ENCODE measurements at regions not wholly inside any gene's neighbourhood (a gene's known extent, or its start where the extent isn't known, plus 50 kb on each side); places are given as distances from the start of the nearest gene placed in this dataset.
"Not testable (repeated sequence)": the region's sequence is repeated elsewhere in the genome, so short reads cannot be mapped to it uniquely, and the experiment has no call there.

DNA sequence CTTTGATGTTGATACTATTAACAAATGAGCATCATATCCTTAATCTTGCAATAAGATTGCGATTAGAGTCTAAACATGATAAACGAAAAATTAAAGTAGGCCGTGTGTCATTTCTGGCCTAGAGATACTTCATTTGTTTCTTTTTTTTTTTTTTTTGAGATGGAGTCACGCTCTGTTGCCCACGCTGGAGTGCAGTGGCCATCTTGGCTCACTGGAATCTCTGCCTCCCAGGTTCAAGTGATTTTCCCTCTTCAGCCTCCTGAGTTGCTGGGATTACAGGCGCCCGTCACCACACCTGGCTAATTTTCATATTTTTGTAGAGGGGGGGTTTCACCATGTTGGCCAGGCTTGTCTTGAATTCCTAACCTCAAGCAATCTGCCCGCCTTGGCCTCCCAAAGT, 446.9 kb downstream of the PCNX1 start:
- H3K9me3 ChIP-seq (ENCODE audit: control insufficient read depth, low read length), result no peaks in the 10 kb centered on the region
- no peak for DNase-seq (ENCODE audit: low read depth)

GRCh38 chr14:71354801-71355200, 447.5 kb downstream of the PCNX1 start:
- Histone ChIP-seq H3K9me3 (ENCODE audit: control insufficient read depth, low read length) (no peaks in the 10 kb centered on the region), H3K36me3 (ENCODE audit: control insufficient read depth, insufficient read depth, low read length, severe bottlenecking) (no peaks in the 10 kb centered on the region), H3K4me3 (ENCODE audit: low read length) (peak overlapping the region; percentile 13), H3K9ac (ENCODE audit: low read length) (peak overlapping the region; percentile 62), H3K27me3 (replicated peaks; ENCODE audit: control insufficient read depth, insufficient read depth, low read length) (no peaks in the 10 kb centered on the region), H3K4me1 (ENCODE audit: control insufficient read depth, insufficient read depth, low read length) (peaks cover 20% of the 10 kb centered on the region)
- DNase-seq (ENCODE audit: low read depth), result no peak

More for the DNA sequence above, 446.9 kb downstream of the PCNX1 start:
- Histone ChIP-seq H3K27me3 (replicated peaks; ENCODE audit: control insufficient read depth, insufficient read depth, low read length) (no peaks in the 10 kb centered on the region), H3K4me1 (ENCODE audit: control insufficient read depth, insufficient read depth, low read length) (peaks cover 20% of the 10 kb centered on the region), H3K36me3 (ENCODE audit: control insufficient read depth, insufficient read depth, low read length, severe bottlenecking) (no peaks in the 10 kb centered on the region), H3K4me3 (ENCODE audit: low read length) (no peak overlapping the region), H3K9ac (ENCODE audit: low read length) (no peak overlapping the region)

DNA sequence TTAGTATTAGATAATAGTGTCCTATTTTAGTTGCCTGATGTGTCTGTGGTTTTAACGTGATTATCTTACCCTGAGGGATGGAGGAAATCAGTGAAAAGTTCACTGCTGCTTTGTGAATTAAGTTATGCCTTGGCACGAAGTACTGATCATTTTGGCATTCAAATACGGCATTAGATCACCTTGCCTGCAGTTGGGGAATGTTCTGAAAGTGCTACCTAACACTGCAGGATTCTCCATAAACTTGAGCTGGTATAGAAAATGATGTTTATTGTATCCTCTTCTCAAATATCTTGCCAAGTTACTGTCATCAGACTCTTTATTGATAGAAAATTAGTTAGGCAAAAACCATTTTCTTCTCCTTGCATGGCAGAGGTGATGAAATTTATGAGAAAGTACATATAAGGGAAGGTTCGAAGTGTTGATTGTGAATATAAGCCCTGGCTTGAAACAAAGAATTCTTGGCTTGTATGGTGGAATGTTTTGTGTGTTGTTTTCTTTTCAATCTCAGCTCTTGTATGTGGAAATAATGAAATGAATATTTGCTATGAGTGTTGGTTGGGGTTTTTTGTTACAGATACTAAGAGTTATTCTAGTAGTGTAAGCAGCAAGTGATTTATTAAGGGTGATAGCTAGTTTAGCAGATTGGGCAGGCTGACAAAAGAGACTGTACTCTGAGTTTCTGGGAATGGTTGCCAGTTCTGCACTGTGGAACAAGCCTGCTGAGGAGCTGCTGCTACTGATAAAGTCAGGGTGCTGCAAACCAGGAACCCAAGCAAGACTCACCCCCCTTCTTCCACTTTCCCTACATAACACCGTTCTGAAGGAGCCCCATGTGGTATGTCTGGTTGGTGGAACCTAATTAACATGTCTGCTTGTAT, 448.3 kb downstream of the PCNX1 start:
- DNase-seq (ENCODE audit: low read depth), result peak; percentile 88
- Histone ChIP-seq H3K4me1 (ENCODE audit: control insufficient read depth, insufficient read depth, low read length) (peaks cover 20% of the 10 kb centered on the region), H3K36me3 (ENCODE audit: control insufficient read depth, insufficient read depth, low read length, severe bottlenecking) (no peaks in the 10 kb centered on the region), H3K9ac (ENCODE audit: low read length) (peak overlapping the region; percentile 65), H3K4me3 (ENCODE audit: low read length) (peak overlapping the region; percentile 57), H3K27me3 (replicated peaks; ENCODE audit: control insufficient read depth, insufficient read depth, low read length) (no peaks in the 10 kb centered on the region), H3K9me3 (ENCODE audit: control insufficient read depth, low read length) (no peaks in the 10 kb centered on the region)

DNA sequence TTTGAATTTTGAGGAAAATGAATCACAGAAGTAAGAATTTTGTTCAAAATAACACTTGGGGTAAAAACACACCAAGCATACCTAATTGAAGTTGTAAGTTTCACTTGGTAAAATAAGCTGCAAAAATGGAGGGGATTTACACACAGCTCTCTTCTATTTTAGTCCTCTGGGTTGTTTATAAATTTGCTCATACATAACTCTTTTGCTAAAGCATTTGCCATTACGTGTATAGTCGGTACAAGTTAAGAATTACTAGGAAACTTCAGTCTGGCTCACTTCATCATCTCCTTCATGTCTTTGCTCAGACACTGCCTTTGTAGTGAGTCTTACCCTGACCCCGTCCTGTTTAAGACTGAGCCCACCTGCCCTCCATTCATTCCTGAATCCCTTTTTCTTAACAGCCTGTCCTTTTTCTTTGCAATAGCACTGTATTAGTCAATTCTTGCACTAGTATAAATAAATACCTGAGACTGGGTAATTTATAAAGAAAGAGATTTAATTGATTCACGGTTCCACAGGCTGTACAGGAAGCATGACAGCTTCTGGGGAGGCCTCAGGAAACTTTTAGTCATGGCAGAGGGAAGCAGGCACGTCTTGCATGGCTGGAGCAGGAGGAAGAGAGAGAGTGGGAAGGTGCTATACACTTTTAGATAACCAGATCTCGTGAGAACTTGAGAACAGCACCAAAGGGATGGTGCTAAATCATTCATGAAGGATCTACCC, 451.1 kb downstream of the PCNX1 start:
- no peak overlapping the region for H3K4me3 ChIP-seq (ENCODE audit: low read length)
- H3K4me1 ChIP-seq (ENCODE audit: control insufficient read depth, insufficient read depth, low read length), result peaks cover 27% of the 10 kb centered on the region
- no peaks in the 10 kb centered on the region for H3K9me3 ChIP-seq (ENCODE audit: control insufficient read depth, low read length)
- DNase-seq (ENCODE audit: low read depth), result no peak
- H3K27me3 ChIP-seq (replicated peaks; ENCODE audit: control insufficient read depth, insufficient read depth, low read length), result no peaks in the 10 kb centered on the region
- no peak overlapping the region for H3K9ac ChIP-seq (ENCODE audit: low read length)
- no peaks in the 10 kb centered on the region for H3K36me3 ChIP-seq (ENCODE audit: control insufficient read depth, insufficient read depth, low read length, severe bottlenecking)

DNA sequence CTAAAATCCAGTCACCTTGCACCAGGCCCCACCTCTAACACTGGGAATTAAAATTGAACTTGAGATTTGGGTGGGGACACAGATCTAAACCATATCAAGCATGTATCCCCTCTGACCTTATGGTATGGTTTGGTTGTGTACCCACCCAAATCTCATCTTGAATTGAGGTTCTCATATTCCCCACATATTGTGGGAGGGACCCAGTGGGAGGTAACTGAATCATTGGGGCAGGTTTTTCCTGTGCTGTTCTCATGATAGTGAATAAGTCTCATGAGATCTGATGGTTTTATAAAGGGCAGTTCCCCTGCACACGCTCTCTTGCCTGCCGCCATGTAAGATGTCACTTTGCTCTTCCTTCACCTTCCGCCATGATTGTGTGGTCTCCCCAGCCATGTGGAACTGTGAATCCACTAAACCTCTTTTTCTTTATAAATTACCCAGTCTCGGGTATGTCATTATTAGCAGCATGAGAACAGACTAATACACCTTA, 451.7 kb downstream of the PCNX1 start:
- H3K9ac ChIP-seq (ENCODE audit: low read length); H3K27me3 ChIP-seq (replicated peaks; ENCODE audit: control insufficient read depth, insufficient read depth, low read length); DNase-seq (ENCODE audit: low read depth); H3K36me3 ChIP-seq (ENCODE audit: control insufficient read depth, insufficient read depth, low read length, severe bottlenecking); H3K4me3 ChIP-seq (ENCODE audit: low read length); H3K9me3 ChIP-seq (ENCODE audit: control insufficient read depth, low read length): not testable (repeated sequence)
- peaks cover 33% of the 10 kb centered on the region for H3K4me1 ChIP-seq (ENCODE audit: control insufficient read depth, insufficient read depth, low read length)

DNA sequence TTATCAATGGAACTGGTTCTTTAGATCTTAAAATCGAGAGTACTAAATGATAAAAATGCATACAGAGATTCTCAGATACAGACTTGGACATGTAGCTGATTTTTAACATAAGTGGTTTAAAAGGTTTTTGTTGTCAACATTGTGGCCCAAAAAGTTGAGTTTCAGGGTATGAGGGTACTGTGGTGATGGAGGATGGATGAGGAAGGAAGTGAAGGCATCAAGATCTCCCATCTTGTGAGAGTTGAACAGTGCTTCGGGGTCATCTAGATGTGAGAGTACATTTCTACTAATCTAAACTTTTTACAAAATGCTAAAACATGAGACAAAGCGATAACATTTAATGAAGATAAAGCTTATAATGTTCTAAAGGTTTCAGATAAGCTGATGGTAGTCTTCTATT, 452.6 kb downstream of the PCNX1 start:
- H3K4me3 ChIP-seq (ENCODE audit: low read length), result no peak overlapping the region
- DNase-seq (ENCODE audit: low read depth), result no peak
- H3K27me3 ChIP-seq (replicated peaks; ENCODE audit: control insufficient read depth, insufficient read depth, low read length), result no peaks in the 10 kb centered on the region
- no peaks in the 10 kb centered on the region for H3K36me3 ChIP-seq (ENCODE audit: control insufficient read depth, insufficient read depth, low read length, severe bottlenecking)
- peaks cover 38% of the 10 kb centered on the region for H3K4me1 ChIP-seq (ENCODE audit: control insufficient read depth, insufficient read depth, low read length)
- H3K9me3 ChIP-seq (ENCODE audit: control insufficient read depth, low read length), result no peaks in the 10 kb centered on the region
- no peak overlapping the region for H3K9ac ChIP-seq (ENCODE audit: low read length)

DNA sequence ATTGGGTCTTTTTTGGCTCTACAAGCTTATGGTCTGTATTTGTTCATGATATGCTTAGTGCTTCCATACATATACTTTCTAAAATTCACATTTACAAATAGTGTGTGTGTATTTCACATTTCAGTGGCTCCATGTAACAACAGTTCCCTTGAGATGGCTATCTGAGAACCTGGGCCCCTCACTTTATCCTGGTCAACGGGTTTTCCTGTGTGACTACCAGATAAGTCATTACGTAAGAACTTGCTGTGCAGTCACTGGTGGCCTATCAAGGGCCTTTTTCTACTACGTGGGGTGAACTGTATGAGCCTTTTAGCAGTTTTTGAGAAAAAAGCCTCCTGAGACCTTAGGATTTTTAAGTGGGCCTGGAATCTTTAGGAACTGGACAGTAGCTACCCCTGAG, 454.1 kb downstream of the PCNX1 start:
- H3K4me1 ChIP-seq (ENCODE audit: control insufficient read depth, insufficient read depth, low read length), result peaks cover 28% of the 10 kb centered on the region
- DNase-seq (ENCODE audit: low read depth), result peak; percentile 41

GRCh38 chr14:71361874-71362273, 454.6 kb downstream of the PCNX1 start:
- Histone ChIP-seq H3K36me3 (ENCODE audit: control insufficient read depth, insufficient read depth, low read length, severe bottlenecking) (no peaks in the 10 kb centered on the region), H3K4me3 (ENCODE audit: low read length) (no peak overlapping the region), H3K27me3 (replicated peaks; ENCODE audit: control insufficient read depth, insufficient read depth, low read length) (no peaks in the 10 kb centered on the region), H3K9me3 (ENCODE audit: control insufficient read depth, low read length) (no peaks in the 10 kb centered on the region), H3K4me1 (ENCODE audit: control insufficient read depth, insufficient read depth, low read length) (peaks cover 27% of the 10 kb centered on the region), H3K9ac (ENCODE audit: low read length) (no peak overlapping the region)
- no peak for DNase-seq (ENCODE audit: low read depth)

More for the DNA sequence above, 454.1 kb downstream of the PCNX1 start:
- no peaks in the 10 kb centered on the region for H3K9me3 ChIP-seq (ENCODE audit: control insufficient read depth, low read length)
- no peaks in the 10 kb centered on the region for H3K27me3 ChIP-seq (replicated peaks; ENCODE audit: control insufficient read depth, insufficient read depth, low read length)
- H3K4me3 ChIP-seq (ENCODE audit: low read length), result no peak overlapping the region
- no peaks in the 10 kb centered on the region for H3K36me3 ChIP-seq (ENCODE audit: control insufficient read depth, insufficient read depth, low read length, severe bottlenecking)
- no peak overlapping the region for H3K9ac ChIP-seq (ENCODE audit: low read length)

GRCh38 chr14:71362282-71362681, 455.0 kb downstream of the PCNX1 start:
- H3K4me3 ChIP-seq (ENCODE audit: low read length), result no peak overlapping the region
- no peak for DNase-seq (ENCODE audit: low read depth)
- H3K27me3 ChIP-seq (replicated peaks; ENCODE audit: control insufficient read depth, insufficient read depth, low read length), result no peaks in the 10 kb centered on the region
- no peak overlapping the region for H3K9ac ChIP-seq (ENCODE audit: low read length)
- no peaks in the 10 kb centered on the region for H3K9me3 ChIP-seq (ENCODE audit: control insufficient read depth, low read length)
- no peaks in the 10 kb centered on the region for H3K36me3 ChIP-seq (ENCODE audit: control insufficient read depth, insufficient read depth, low read length, severe bottlenecking)
- H3K4me1 ChIP-seq (ENCODE audit: control insufficient read depth, insufficient read depth, low read length), result peaks cover 27% of the 10 kb centered on the region

DNA sequence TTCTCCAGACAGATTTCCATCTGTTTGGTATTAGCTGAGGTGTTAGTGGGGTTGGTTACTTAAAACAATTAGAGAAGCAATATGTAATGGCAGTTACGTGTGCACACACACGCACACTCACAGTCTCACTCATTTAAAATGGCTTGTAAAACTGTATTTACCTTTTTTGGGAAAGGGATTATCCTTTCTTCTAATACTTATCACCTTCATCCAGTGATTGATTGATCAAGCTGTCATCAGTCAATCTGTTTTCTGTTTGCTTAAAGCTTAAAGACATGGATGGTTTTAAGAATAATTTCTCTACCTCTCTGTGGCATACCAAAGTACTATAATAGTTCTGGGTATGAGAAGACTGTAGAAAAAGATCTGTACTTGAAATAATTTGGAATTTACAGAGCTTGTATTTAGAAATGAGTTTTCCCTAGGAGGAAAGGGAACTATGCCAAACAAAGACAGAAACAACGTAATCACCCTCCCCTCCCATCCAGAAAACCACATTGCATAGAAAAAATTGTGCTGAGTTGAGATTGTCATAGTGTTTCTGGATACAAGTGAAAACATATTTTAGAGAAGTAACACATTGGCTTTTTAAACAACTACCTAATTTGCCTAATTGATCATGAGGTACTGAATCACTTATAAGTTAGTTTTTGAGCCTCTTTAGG, 455.8 kb downstream of the PCNX1 start:
- Histone ChIP-seq H3K9me3 (ENCODE audit: control insufficient read depth, low read length) (no peaks in the 10 kb centered on the region), H3K4me1 (ENCODE audit: control insufficient read depth, insufficient read depth, low read length) (peaks cover 27% of the 10 kb centered on the region), H3K36me3 (ENCODE audit: control insufficient read depth, insufficient read depth, low read length, severe bottlenecking) (no peaks in the 10 kb centered on the region), H3K9ac (ENCODE audit: low read length) (peak overlapping the region; percentile 35), H3K27me3 (replicated peaks; ENCODE audit: control insufficient read depth, insufficient read depth, low read length) (no peaks in the 10 kb centered on the region), H3K4me3 (ENCODE audit: low read length) (peak overlapping the region; percentile 23)
- peak; percentile 79 for DNase-seq (ENCODE audit: low read depth)
